PC-9 (cell line): ENCODE measurements at regions not wholly inside any gene's neighbourhood (a gene's known extent, or its start where the extent isn't known, plus 50 kb on each side); places are given as distances from the start of the nearest gene placed in this dataset.

Experiments used
- BruUV-seq: library from RNA; stranded (reverse); fragments of 400-500 nt; replicated peaks from 2 replicates; lab custom pipeline; 2021; lab: Mats Ljungman, UMichigan
- CTCF ChIA-PET: fragments of 300-600 bp; sonication (Branson Sonifier 250); formaldehyde crosslinking; loops from one replicate; lab custom pipeline; 2022; ENCODE audit warnings: antibody characterized with exemption; lab: Charles Lee
- POLR2A ChIA-PET: fragments of 300-600 bp; sonication (Branson Sonifier 250); formaldehyde crosslinking; loops from one replicate; lab custom pipeline; 2022; ENCODE audit warnings: antibody characterized with exemption; ENCODE audit not compliant: unreplicated experiment; lab: Charles Lee
- DNase-seq, 2 experiments: peaks; one replicate each; pipeline versions ENCODE4 v3.0.0 to v3.0.0-alpha.2; 2015 to 2022; ENCODE audit warnings: mixed read lengths in 1 of 2
- H2AFZ ChIP-seq: fragments of 200-600 bp; sonication (generic); 2 replicates; pipeline ENCODE4 v1.8.1; 2017; ENCODE audit warnings: antibody characterized with exemption
- H3F3A ChIP-seq: fragments of 200-600 bp; sonication (generic); 2 replicates; pipeline ENCODE4 v1.8.1; 2017; ENCODE audit warnings: antibody characterized with exemption, mild to moderate bottlenecking, low read depth; ENCODE audit not compliant: insufficient read depth
- H3K27ac ChIP-seq: fragments of 200-600 bp; sonication (generic); 2 replicates; pipeline ENCODE4 v1.6.1; 2016; ENCODE audit warnings: mixed run types
- H3K27me3 ChIP-seq: fragments of 200-600 bp; sonication (generic); 2 replicates; pipeline ENCODE4 v1.6.1; 2016; ENCODE audit warnings: low read depth, mixed run types; ENCODE audit not compliant: insufficient read depth
- H3K36me3 ChIP-seq: fragments of 200-600 bp; sonication (generic); 2 replicates; pipeline ENCODE4 v1.6.1; 2016; ENCODE audit warnings: low read depth, mixed run types
- H3K4me1 ChIP-seq: fragments of 200-600 bp; sonication (generic); replicated peaks from 2 replicates; pipeline ENCODE4 v1.6.1; 2016; ENCODE audit warnings: mixed run types; ENCODE audit not compliant: insufficient read depth
- H3K4me2 ChIP-seq: fragments of 200-600 bp; sonication (generic); 2 replicates; pipeline ENCODE4 v1.6.1; 2017; ENCODE audit warnings: mixed run types
- H3K4me3 ChIP-seq: fragments of 200-600 bp; sonication (generic); 2 replicates; pipeline ENCODE4 v1.6.1; 2016; ENCODE audit warnings: mixed run types
- H3K79me2 ChIP-seq: fragments of 200-600 bp; sonication (generic); 2 replicates; pipeline ENCODE4 v1.6.1; 2017; ENCODE audit warnings: low read depth, mixed run types
- H3K9me2 ChIP-seq: fragments of 200-600 bp; sonication (generic); 2 replicates; pipeline ENCODE4 v1.8.1; 2017; ENCODE audit warnings: mild to moderate bottlenecking; ENCODE audit not compliant: insufficient read depth
- H3K9me3 ChIP-seq: fragments of 200-600 bp; sonication (generic); 2 replicates; pipeline ENCODE4 v1.8.1; 2016; ENCODE audit warnings: low read depth; ENCODE audit not compliant: insufficient read depth
- H4K20me1 ChIP-seq: fragments of 200-600 bp; sonication (generic); 2 replicates; pipeline ENCODE4 v1.8.1; 2017; ENCODE audit not compliant: insufficient read depth
- EZH2 ChIP-seq: fragments of 200-600 bp; sonication (generic); IDR thresholded peaks from 2 replicates; pipeline ENCODE4 v1.8.0; 2017; ENCODE audit warnings: antibody characterized with exemption, low read depth
- intact Hi-C: fragments of 100-400 bp; cut with micrococcal nuclease; formaldehyde crosslinking; loops from one replicate; pipeline ENCODE4 v1.10.0; 2022; ENCODE audit not compliant: unreplicated experiment
- TF ChIP-seq, protein P1 (sequence below): fragments of 200-600 bp; sonication (generic); conservative IDR thresholded peaks from 2 replicates; pipeline ENCODE4 v1.6.1; 2017; ENCODE audit warnings: mixed run types, antibody characterized with exemption, mild to moderate bottlenecking, moderate library complexity

- intact Hi-C loops, result no loop called here
- no peak for DNase-seq
- Histone ChIP-seq H3K9me3 (no peaks in the 10 kb centered on the region), H2AFZ (no peak overlapping the region), H3K79me2 (no peaks in the 10 kb centered on the region), H3K36me3 (no peaks in the 10 kb centered on the region), H3K27me3 (no peaks in the 10 kb centered on the region), H3K27ac (no peak overlapping the region), H3F3A (no peaks in the 10 kb centered on the region), H3K4me3 (no peak overlapping the region), H3K9me2 (0 out of 2 replicates have a peak, but pooled peaks cover 7% of the 10 kb centered on the region), H3K4me1 (no peaks in the 10 kb centered on the region), H4K20me1 (no peaks in the 10 kb centered on the region), H3K4me2 (no peak overlapping the region)
- BruUV-seq, result no TSS peak
- ChIA-PET CTCF (no interaction called here), POLR2A (no interaction called here)
- TF ChIP-seq, protein P1, sequence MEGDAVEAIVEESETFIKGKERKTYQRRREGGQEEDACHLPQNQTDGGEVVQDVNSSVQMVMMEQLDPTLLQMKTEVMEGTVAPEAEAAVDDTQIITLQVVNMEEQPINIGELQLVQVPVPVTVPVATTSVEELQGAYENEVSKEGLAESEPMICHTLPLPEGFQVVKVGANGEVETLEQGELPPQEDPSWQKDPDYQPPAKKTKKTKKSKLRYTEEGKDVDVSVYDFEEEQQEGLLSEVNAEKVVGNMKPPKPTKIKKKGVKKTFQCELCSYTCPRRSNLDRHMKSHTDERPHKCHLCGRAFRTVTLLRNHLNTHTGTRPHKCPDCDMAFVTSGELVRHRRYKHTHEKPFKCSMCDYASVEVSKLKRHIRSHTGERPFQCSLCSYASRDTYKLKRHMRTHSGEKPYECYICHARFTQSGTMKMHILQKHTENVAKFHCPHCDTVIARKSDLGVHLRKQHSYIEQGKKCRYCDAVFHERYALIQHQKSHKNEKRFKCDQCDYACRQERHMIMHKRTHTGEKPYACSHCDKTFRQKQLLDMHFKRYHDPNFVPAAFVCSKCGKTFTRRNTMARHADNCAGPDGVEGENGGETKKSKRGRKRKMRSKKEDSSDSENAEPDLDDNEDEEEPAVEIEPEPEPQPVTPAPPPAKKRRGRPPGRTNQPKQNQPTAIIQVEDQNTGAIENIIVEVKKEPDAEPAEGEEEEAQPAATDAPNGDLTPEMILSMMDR, result no peak
- TF ChIP-seq EZH2, result no peak
These were observed 51.8 kb upstream of the MAGEC2 start for GRCh38 chrX:142256935-142257334.
